Neural progenitor cell (in vitro differentiated cells): ENCODE measurements at regions not wholly inside any gene's neighbourhood (a gene's known extent, or its start where the extent isn't known, plus 50 kb on each side); places are given as distances from the start of the nearest gene placed in this dataset.

Source experiments
- DNase-seq: peaks from one replicate; pipeline ENCODE4 v3.0.0-alpha.2; 2016; ENCODE audit warnings: low spot score
- H2AFZ ChIP-seq: fragments of 200-600 bp; sonication (generic); replicated peaks from 2 replicates; pipeline ENCODE4 v1.6.1; 2016; ENCODE audit warnings: antibody characterized with exemption
- H3F3A ChIP-seq: fragments of 200-600 bp; sonication (generic); 2 replicates; pipeline ENCODE4 v1.6.1; 2016; ENCODE audit warnings: antibody characterized with exemption, low read depth
- H3K27ac ChIP-seq: fragments of 200-600 bp; sonication (generic); 2 replicates; pipeline ENCODE4 v1.5.1; 2016; ENCODE audit warnings: mild to moderate bottlenecking
- H3K27me3 ChIP-seq: fragments of 200-600 bp; sonication (generic); 2 replicates; pipeline ENCODE4 v1.6.1; 2016; ENCODE audit warnings: mild to moderate bottlenecking, moderate library complexity
- H3K36me3 ChIP-seq: fragments of 200-600 bp; sonication (generic); 2 replicates; pipeline ENCODE4 v1.5.1; 2016
- H3K4me1 ChIP-seq: fragments of 200-600 bp; sonication (generic); 2 replicates; pipeline ENCODE4 v1.6.1; 2016; ENCODE audit warnings: mixed run types
- H3K4me2 ChIP-seq: fragments of 200-600 bp; sonication (generic); 2 replicates; pipeline ENCODE4 v1.6.1; 2016
- H3K4me3 ChIP-seq: fragments of 200-600 bp; sonication (generic); 2 replicates; pipeline ENCODE4 v1.5.1; 2016
- H3K79me2 ChIP-seq: fragments of 200-600 bp; sonication (generic); 2 replicates; pipeline ENCODE4 v1.6.1; 2016; ENCODE audit warnings: low read depth
- H3K9ac ChIP-seq: fragments of 200-600 bp; sonication (generic); 2 replicates; pipeline ENCODE4 v1.6.1; 2016
- H3K9me3 ChIP-seq: fragments of 200-600 bp; sonication (generic); 2 replicates; pipeline ENCODE4 v1.5.1; 2016; ENCODE audit warnings: low read depth
- H4K20me1 ChIP-seq: fragments of 200-600 bp; sonication (generic); 2 replicates; pipeline ENCODE4 v1.6.1; 2016; ENCODE audit warnings: low read depth
- H3K27ac Mint-ChIP-seq: 3 replicates; pipeline ENCODE4 v1.8.0; 2021; ENCODE audit warnings: mixed read lengths
- H3K27me3 Mint-ChIP-seq: 2 replicates; pipeline ENCODE4 v1.8.0; 2022; ENCODE audit warnings: low read depth, mild to moderate bottlenecking, inconsistent platforms, moderate library complexity, mixed read lengths; ENCODE audit not compliant: insufficient read depth
- H3K36me3 Mint-ChIP-seq: 3 replicates; pipeline ENCODE4 v1.8.0; 2021; ENCODE audit warnings: mixed read lengths
- H3K4me1 Mint-ChIP-seq: 3 replicates; pipeline ENCODE4 v1.8.0; 2021; ENCODE audit warnings: mixed read lengths
- H3K4me3 Mint-ChIP-seq: 3 replicates; pipeline ENCODE4 v1.8.0; 2021; ENCODE audit warnings: mild to moderate bottlenecking, moderate library complexity, mixed read lengths
- H3K9me3 Mint-ChIP-seq: 3 replicates; pipeline ENCODE4 v1.8.0; 2020; ENCODE audit warnings: mixed read lengths
- EZH2 ChIP-seq: fragments of 200-600 bp; sonication (generic); IDR thresholded peaks from 2 replicates; pipeline ENCODE4 v1.6.1; 2017; ENCODE audit warnings: antibody characterized with exemption, mild to moderate bottlenecking, moderate library complexity
- EZH2phosphoT487 ChIP-seq: fragments of 200-600 bp; sonication (generic); IDR thresholded peaks from 2 replicates; pipeline ENCODE4 v1.6.1; 2017; ENCODE audit warnings: antibody characterized with exemption
- TF ChIP-seq, protein P1 (sequence below): fragments of 200-600 bp; sonication (generic); IDR thresholded peaks from 2 replicates; pipeline ENCODE4 v1.5.1; 2017; ENCODE audit warnings: antibody characterized with exemption, mild to moderate bottlenecking

DNA sequence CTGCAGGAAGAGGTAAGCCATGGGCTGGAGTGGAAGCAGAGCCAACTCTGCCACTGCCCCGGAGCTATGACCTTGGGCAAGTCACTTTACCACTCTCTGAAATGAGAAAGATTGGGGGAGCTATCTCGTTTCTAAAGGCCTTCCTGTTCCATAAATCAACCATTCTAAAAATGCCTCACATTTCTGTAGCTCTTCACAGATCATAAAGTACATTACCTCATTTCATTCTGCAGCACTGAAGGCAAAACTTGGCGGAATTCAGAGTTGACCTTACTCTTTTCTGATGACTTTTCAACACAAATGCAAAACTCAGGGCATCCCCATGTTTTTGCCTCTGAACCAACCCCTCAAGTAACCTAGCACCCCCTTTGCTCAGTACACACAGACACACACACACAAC lies 404.0 kb upstream of the NFIA start:
- H3K27ac Mint-ChIP-seq, result no peak overlapping the region
- Histone ChIP-seq H3K36me3 (no peaks in the 10 kb centered on the region), H3F3A (peaks cover 6% of the 10 kb centered on the region), H2AFZ (no peak overlapping the region), H3K9me3 (no peaks in the 10 kb centered on the region), H3K9ac (no peak overlapping the region), H4K20me1 (no peaks in the 10 kb centered on the region), H3K27ac (no peak overlapping the region), H3K79me2 (no peaks in the 10 kb centered on the region), H3K27me3 (no peaks in the 10 kb centered on the region), H3K4me3 (no peak overlapping the region), H3K4me1 (peaks cover 24% of the 10 kb centered on the region), H3K4me2 (no peak overlapping the region)
- DNase-seq, result no peak
- no peaks in the 10 kb centered on the region for H3K9me3 Mint-ChIP-seq
- TF ChIP-seq EZH2 (no peak), EZH2phosphoT487 (no peak)
- TF ChIP-seq, protein P1, sequence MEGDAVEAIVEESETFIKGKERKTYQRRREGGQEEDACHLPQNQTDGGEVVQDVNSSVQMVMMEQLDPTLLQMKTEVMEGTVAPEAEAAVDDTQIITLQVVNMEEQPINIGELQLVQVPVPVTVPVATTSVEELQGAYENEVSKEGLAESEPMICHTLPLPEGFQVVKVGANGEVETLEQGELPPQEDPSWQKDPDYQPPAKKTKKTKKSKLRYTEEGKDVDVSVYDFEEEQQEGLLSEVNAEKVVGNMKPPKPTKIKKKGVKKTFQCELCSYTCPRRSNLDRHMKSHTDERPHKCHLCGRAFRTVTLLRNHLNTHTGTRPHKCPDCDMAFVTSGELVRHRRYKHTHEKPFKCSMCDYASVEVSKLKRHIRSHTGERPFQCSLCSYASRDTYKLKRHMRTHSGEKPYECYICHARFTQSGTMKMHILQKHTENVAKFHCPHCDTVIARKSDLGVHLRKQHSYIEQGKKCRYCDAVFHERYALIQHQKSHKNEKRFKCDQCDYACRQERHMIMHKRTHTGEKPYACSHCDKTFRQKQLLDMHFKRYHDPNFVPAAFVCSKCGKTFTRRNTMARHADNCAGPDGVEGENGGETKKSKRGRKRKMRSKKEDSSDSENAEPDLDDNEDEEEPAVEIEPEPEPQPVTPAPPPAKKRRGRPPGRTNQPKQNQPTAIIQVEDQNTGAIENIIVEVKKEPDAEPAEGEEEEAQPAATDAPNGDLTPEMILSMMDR, result no peak
- no peaks in the 10 kb centered on the region for H3K27me3 Mint-ChIP-seq
- peaks cover 23% of the 10 kb centered on the region for H3K4me1 Mint-ChIP-seq
- no peak overlapping the region for H3K4me3 Mint-ChIP-seq
- H3K36me3 Mint-ChIP-seq, result peaks cover 2% of the 10 kb centered on the region

DNA sequence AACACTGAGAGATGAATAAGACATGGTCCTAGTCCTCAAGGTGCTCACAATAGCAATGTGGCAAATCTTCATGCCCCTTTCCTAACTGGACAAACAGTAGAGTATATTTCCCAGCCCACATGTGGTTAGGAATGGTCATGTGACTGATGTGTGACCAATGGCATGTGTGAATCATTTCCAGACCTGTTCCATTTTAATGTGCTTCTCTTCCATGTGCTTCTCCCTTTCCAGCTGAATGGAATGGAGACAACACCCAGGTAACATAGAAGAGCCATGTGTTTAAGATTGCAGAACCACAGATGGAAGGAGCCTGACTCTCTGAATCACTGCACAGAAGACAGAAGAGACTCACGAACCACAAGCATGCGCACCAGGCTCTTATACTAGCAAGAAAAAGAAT lies 409.9 kb upstream of the NFIA start:
- no peak for DNase-seq
- no peak overlapping the region for H3K9ac ChIP-seq
- H3K4me3 Mint-ChIP-seq, result no peak overlapping the region
- H3F3A ChIP-seq, result no peaks in the 10 kb centered on the region
- no peaks in the 10 kb centered on the region for H3K9me3 Mint-ChIP-seq
- H3K27me3 ChIP-seq, result no peaks in the 10 kb centered on the region
- H3K4me1 ChIP-seq, result peaks cover 10% of the 10 kb centered on the region
- no peak overlapping the region for H3K4me3 ChIP-seq
- no peak overlapping the region for H2AFZ ChIP-seq
- no peaks in the 10 kb centered on the region for H3K9me3 ChIP-seq
- no peaks in the 10 kb centered on the region for H3K27me3 Mint-ChIP-seq
- H3K36me3 Mint-ChIP-seq, result no peaks in the 10 kb centered on the region
- no peak overlapping the region for H3K27ac Mint-ChIP-seq
- H3K4me1 Mint-ChIP-seq, result peaks cover 29% of the 10 kb centered on the region
- no peaks in the 10 kb centered on the region for H4K20me1 ChIP-seq
- no peak overlapping the region for H3K4me2 ChIP-seq
- TF ChIP-seq, protein P1, result no peak
- TF ChIP-seq EZH2 (no peak), EZH2phosphoT487 (no peak)
- H3K79me2 ChIP-seq, result no peaks in the 10 kb centered on the region
- H3K27ac ChIP-seq, result no peak overlapping the region
- no peaks in the 10 kb centered on the region for H3K36me3 ChIP-seq

DNA sequence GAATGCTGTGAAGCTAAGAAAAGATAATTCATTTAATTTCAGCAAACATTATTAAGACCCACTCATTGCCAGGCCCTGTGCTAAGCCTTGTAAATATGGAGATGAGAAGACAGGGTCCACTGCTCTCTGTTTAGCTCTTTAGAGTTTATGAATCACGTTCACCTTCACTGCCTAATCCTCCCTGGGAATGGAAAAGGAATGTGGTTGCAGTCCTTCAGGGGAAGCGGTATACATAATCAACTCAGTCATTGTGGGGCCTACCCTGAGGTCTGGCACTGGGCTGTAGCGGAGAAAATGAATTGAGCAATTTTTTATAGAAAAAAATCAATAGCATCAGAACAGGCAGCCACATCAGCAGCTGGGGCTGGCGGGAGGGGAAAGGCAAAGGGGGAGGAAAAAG lies 412.1 kb upstream of the NFIA start:
- H3K9me3 ChIP-seq, result no peaks in the 10 kb centered on the region
- H3K4me1 ChIP-seq, result peaks cover 10% of the 10 kb centered on the region
- Mint-ChIP-seq H3K27me3 (no peaks in the 10 kb centered on the region), H3K9me3 (no peaks in the 10 kb centered on the region), H3K4me1 (peaks cover 29% of the 10 kb centered on the region), H3K27ac (peak overlapping the region; percentile 51), H3K36me3 (no peaks in the 10 kb centered on the region), H3K4me3 (no peak overlapping the region)
- no peaks in the 10 kb centered on the region for H3K36me3 ChIP-seq
- no peak overlapping the region for H3K27ac ChIP-seq
- H3K79me2 ChIP-seq, result no peaks in the 10 kb centered on the region
- H3F3A ChIP-seq, result no peaks in the 10 kb centered on the region
- DNase-seq, result no peak
- no peaks in the 10 kb centered on the region for H4K20me1 ChIP-seq
- TF ChIP-seq EZH2 (no peak), EZH2phosphoT487 (no peak)
- no peak overlapping the region for H3K9ac ChIP-seq
- no peak overlapping the region for H3K4me2 ChIP-seq
- no peak overlapping the region for H3K4me3 ChIP-seq
- H3K27me3 ChIP-seq, result no peaks in the 10 kb centered on the region
- no peak overlapping the region for H2AFZ ChIP-seq

DNA sequence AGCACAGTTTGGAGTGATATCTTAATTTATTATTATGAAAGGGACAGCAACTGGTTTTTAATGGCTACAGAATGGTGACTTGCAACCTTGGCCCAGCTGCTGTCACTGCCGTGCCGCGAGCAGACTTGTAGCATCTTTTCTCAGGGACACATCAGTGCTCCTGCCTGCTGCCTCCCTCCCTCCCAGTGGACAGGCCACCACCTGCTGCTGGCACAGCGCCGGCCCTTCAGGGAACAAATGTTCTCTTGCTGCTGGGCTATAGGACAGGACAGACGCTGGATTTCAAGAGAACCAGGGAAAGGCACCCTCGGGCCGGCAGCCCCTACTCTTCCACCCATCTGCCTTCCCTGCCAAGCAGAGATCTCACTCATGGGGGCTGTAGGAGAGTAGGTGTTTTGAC lies 413.8 kb upstream of the NFIA start:
- Mint-ChIP-seq H3K4me3 (no peak overlapping the region), H3K27ac (no peak overlapping the region)
- no peak overlapping the region for H2AFZ ChIP-seq

More for the DNA sequence above, 413.8 kb upstream of the NFIA start:
- Histone ChIP-seq H3K4me2 (no peak overlapping the region), H3K4me1 (no peaks in the 10 kb centered on the region), H3F3A (no peaks in the 10 kb centered on the region), H3K36me3 (no peaks in the 10 kb centered on the region), H3K79me2 (no peaks in the 10 kb centered on the region), H3K4me3 (no peak overlapping the region), H3K9ac (no peak overlapping the region), H3K9me3 (no peaks in the 10 kb centered on the region), H3K27me3 (no peaks in the 10 kb centered on the region), H4K20me1 (no peaks in the 10 kb centered on the region), H3K27ac (no peak overlapping the region)
- no peaks in the 10 kb centered on the region for H3K27me3 Mint-ChIP-seq
- no peaks in the 10 kb centered on the region for H3K36me3 Mint-ChIP-seq
- peaks cover 23% of the 10 kb centered on the region for H3K4me1 Mint-ChIP-seq
- TF ChIP-seq, protein P1, result no peak
- TF ChIP-seq EZH2 (no peak), EZH2phosphoT487 (no peak)
- DNase-seq, result no peak
- H3K9me3 Mint-ChIP-seq, result no peaks in the 10 kb centered on the region
